ENCODE measurements at regions not wholly inside any gene's neighbourhood (a gene's known extent, or its start where the extent isn't known, plus 50 kb on each side); places are given as distances from the start of the nearest gene placed in this dataset.

- TF ChIP-seq POLR2A (IDR thresholded peaks at IDR 0.05; ENCODE audit: borderline replicate concordance, extremely low read depth, insufficient read depth, insufficient read length) (no peak), CTCF (IDR thresholded peaks at IDR 0.05 in 2 of 3, conservative IDR thresholded peaks at IDR 0.05 in 1 of 3; ENCODE audit: borderline replicate concordance in 1 of 3, insufficient read depth in 1 of 3, low read depth in 2 of 3, low read length in 2 of 3) (no peak), SP1 (IDR thresholded peaks at IDR 0.05; ENCODE audit: low read depth) (no peak), ATF3 (IDR thresholded peaks at IDR 0.05) (no peak), EZH2phosphoT487 (IDR thresholded peaks at IDR 0.05; ENCODE audit: borderline replicate concordance) (no peak), EZH2 (IDR thresholded peaks at IDR 0.05) (no peak), TCF7L2 (IDR thresholded peaks at IDR 0.05; ENCODE audit: borderline replicate concordance, extremely low read depth, insufficient read depth, insufficient read length) (no peak), POLR2AphosphoS5 (IDR thresholded peaks at IDR 0.05; ENCODE audit: low read depth, low read length) (no peak), SIN3A (IDR thresholded peaks at IDR 0.05; ENCODE audit: low read depth) (no peak)
These were observed 365.1 kb downstream of the ATP23 start for GRCh38 chr12:58306266-58307000.
